WERI-Rb-1 (cell line): ENCODE measurements at regions not wholly inside any gene's neighbourhood (a gene's known extent, or its start where the extent isn't known, plus 50 kb on each side); places are given as distances from the start of the nearest gene placed in this dataset.

Source experiments
- DNase-seq: peaks from one replicate; pipeline ENCODE4 v3.0.0-alpha.2; 2020
- H3K27ac ChIP-seq: fragments of 250-450 bp; sonication (Bioruptor Pico); 2 replicates; pipeline ENCODE4 v1.5.1; 2020; ENCODE audit warnings: mild to moderate bottlenecking, moderate library complexity
- H3K27me3 ChIP-seq: fragments of 250-450 bp; sonication (Bioruptor Pico); 2 replicates; pipeline ENCODE4 v1.5.1; 2021; ENCODE audit warnings: mild to moderate bottlenecking, low read depth, moderate library complexity; ENCODE audit not compliant: insufficient read depth, severe bottlenecking
- H3K36me3 ChIP-seq: fragments of 250-450 bp; sonication (Bioruptor Pico); 2 replicates; pipeline ENCODE4 v1.5.1; 2020; ENCODE audit warnings: mild to moderate bottlenecking, moderate library complexity
- H3K4me3 ChIP-seq: 2 replicates; pipeline ENCODE4 v1.5.1; 2011; ENCODE audit warnings: low read depth, mild to moderate bottlenecking, control low read depth, low read length
- H3K9me3 ChIP-seq: fragments of 250-450 bp; sonication (Bioruptor Pico); 2 replicates; pipeline ENCODE4 v1.5.1; 2021; ENCODE audit warnings: mild to moderate bottlenecking, moderate library complexity; ENCODE audit not compliant: severe bottlenecking
- CTCF ChIP-seq: IDR thresholded peaks from 2 replicates; pipeline ENCODE4 v1.5.1; 2011; ENCODE audit warnings: low read depth, mild to moderate bottlenecking, control low read depth, inconsistent platforms, low read length

GRCh38 chr5:2015124-2015848 is 132.6 kb upstream of the IRX4 start:
- no peak for DNase-seq
- H3K27me3 ChIP-seq = peaks cover 93% of the 10 kb centered on the region
- no peak overlapping the region for H3K27ac ChIP-seq

GRCh38 chr5:2014058-2014610 is 131.4 kb upstream of the IRX4 start:
- DNase-seq = no peak
- H3K9me3 ChIP-seq = no peaks in the 10 kb centered on the region

More at GRCh38 chr5:2015124-2015848, 132.6 kb upstream of the IRX4 start:
- no peak overlapping the region for H3K4me3 ChIP-seq
- no peaks in the 10 kb centered on the region for H3K9me3 ChIP-seq
- peak; percentile 49 for TF ChIP-seq CTCF
- no peaks in the 10 kb centered on the region for H3K36me3 ChIP-seq

GRCh38 chr5:2013301-2014057 is 130.8 kb upstream of the IRX4 start:
- peaks cover 99% of the 10 kb centered on the region for H3K27me3 ChIP-seq

More at GRCh38 chr5:2014058-2014610, 131.4 kb upstream of the IRX4 start:
- TF ChIP-seq CTCF = no peak
- Histone ChIP-seq H3K27ac (no peak overlapping the region), H3K36me3 (no peaks in the 10 kb centered on the region), H3K27me3 (peaks cover 93% of the 10 kb centered on the region), H3K4me3 (no peak overlapping the region)

GRCh38 chr5:2012885-2013284 is 130.2 kb upstream of the IRX4 start:
- DNase-seq = no peak
- no peaks in the 10 kb centered on the region for H3K9me3 ChIP-seq
- no peak for TF ChIP-seq CTCF
- H3K27ac ChIP-seq = no peak overlapping the region
- H3K27me3 ChIP-seq = peaks cover 100% of the 10 kb centered on the region
- no peaks in the 10 kb centered on the region for H3K36me3 ChIP-seq
- no peak overlapping the region for H3K4me3 ChIP-seq

More at GRCh38 chr5:2013301-2014057, 130.8 kb upstream of the IRX4 start:
- no peak for TF ChIP-seq CTCF
- no peak overlapping the region for H3K4me3 ChIP-seq
- no peaks in the 10 kb centered on the region for H3K36me3 ChIP-seq
- H3K9me3 ChIP-seq = no peaks in the 10 kb centered on the region
- no peak for DNase-seq
- H3K27ac ChIP-seq = no peak overlapping the region

GRCh38 chr5:2011481-2012411 is 129.0 kb upstream of the IRX4 start:
- H3K36me3 ChIP-seq = no peaks in the 10 kb centered on the region
- no peak for DNase-seq
- TF ChIP-seq CTCF = no peak
- H3K4me3 ChIP-seq = no peak overlapping the region
- no peak overlapping the region for H3K27ac ChIP-seq
- H3K27me3 ChIP-seq = peaks cover 100% of the 10 kb centered on the region
- no peaks in the 10 kb centered on the region for H3K9me3 ChIP-seq
